ENCODE measurements at regions not wholly inside any gene's neighbourhood (a gene's known extent, or its start where the extent isn't known, plus 50 kb on each side); places are given as distances from the start of the nearest gene placed in this dataset.
"Not testable (repeated sequence)": the region's sequence is repeated elsewhere in the genome, so short reads cannot be mapped to it uniquely, and the experiment has no call there.

GRCh38 chr5:52605317-52606313 is 182.1 kb upstream of the ITGA1 start:
- no peak for DNase-seq (ENCODE audit: low spot score)

- no peak for DNase-seq (ENCODE audit: low spot score)
Observed at GRCh38 chr5:52607227-52607824, 180.4 kb upstream of the ITGA1 start.

- no peak for DNase-seq (ENCODE audit: low spot score)
Observed at GRCh38 chr5:52620315-52620714, 167.4 kb upstream of the ITGA1 start.

GRCh38 chr5:52623291-52623690 is 164.4 kb upstream of the ITGA1 start:
- no peak for DNase-seq (ENCODE audit: low spot score)

- no peak for DNase-seq (ENCODE audit: low spot score)
Observed at GRCh38 chr5:52624291-52624690, 163.4 kb upstream of the ITGA1 start.

GRCh38 chr5:52626312-52626711 is 161.4 kb upstream of the ITGA1 start:
- no peak for DNase-seq (ENCODE audit: low spot score)

GRCh38 chr5:52627740-52628139 is 160.0 kb upstream of the ITGA1 start:
- no peak for DNase-seq (ENCODE audit: low spot score)

GRCh38 chr5:52632281-52632680 is 155.4 kb upstream of the ITGA1 start:
- DNase-seq (ENCODE audit: low spot score), result no peak

- DNase-seq (ENCODE audit: low spot score), result not testable (repeated sequence)
Observed at GRCh38 chr5:52634171-52634570, 153.5 kb upstream of the ITGA1 start.

GRCh38 chr5:52638732-52639131 is 149.0 kb upstream of the ITGA1 start:
- DNase-seq (ENCODE audit: low spot score), result no peak

- no peak for DNase-seq (ENCODE audit: low spot score)
Observed at GRCh38 chr5:52648726-52649125, 139.0 kb upstream of the ITGA1 start.

GRCh38 chr5:52655163-52655562 is 132.6 kb upstream of the ITGA1 start:
- no peak for DNase-seq (ENCODE audit: low spot score)

GRCh38 chr5:52656569-52657246 is 131.0 kb upstream of the ITGA1 start:
- no peak for DNase-seq (ENCODE audit: low spot score)

GRCh38 chr5:52657247-52657645 is 130.5 kb upstream of the ITGA1 start:
- DNase-seq (ENCODE audit: low spot score), result peak; percentile 28

GRCh38 chr5:52658246-52658645 is 129.5 kb upstream of the ITGA1 start:
- DNase-seq (ENCODE audit: low spot score), result no peak

GRCh38 chr5:52660621-52661020 is 127.1 kb upstream of the ITGA1 start:
- DNase-seq (ENCODE audit: low spot score), result no peak

GRCh38 chr5:52661903-52662595 is 125.7 kb upstream of the ITGA1 start:
- DNase-seq (ENCODE audit: low spot score), result no peak

- no peak for DNase-seq (ENCODE audit: low spot score)
Observed at GRCh38 chr5:52665559-52665958, 122.2 kb upstream of the ITGA1 start.

- DNase-seq (ENCODE audit: low spot score), result no peak
Observed at GRCh38 chr5:52668139-52668538, 119.6 kb upstream of the ITGA1 start.

- DNase-seq (ENCODE audit: low spot score), result no peak
Observed at GRCh38 chr5:52668544-52669185, 119.1 kb upstream of the ITGA1 start.

- no peak for DNase-seq (ENCODE audit: low spot score)
Observed at GRCh38 chr5:52672459-52672858, 115.3 kb upstream of the ITGA1 start.

Data from A172 (cell line).